ENCODE measurements at regions not wholly inside any gene's neighbourhood (a gene's known extent, or its start where the extent isn't known, plus 50 kb on each side); places are given as distances from the start of the nearest gene placed in this dataset.

DNA sequence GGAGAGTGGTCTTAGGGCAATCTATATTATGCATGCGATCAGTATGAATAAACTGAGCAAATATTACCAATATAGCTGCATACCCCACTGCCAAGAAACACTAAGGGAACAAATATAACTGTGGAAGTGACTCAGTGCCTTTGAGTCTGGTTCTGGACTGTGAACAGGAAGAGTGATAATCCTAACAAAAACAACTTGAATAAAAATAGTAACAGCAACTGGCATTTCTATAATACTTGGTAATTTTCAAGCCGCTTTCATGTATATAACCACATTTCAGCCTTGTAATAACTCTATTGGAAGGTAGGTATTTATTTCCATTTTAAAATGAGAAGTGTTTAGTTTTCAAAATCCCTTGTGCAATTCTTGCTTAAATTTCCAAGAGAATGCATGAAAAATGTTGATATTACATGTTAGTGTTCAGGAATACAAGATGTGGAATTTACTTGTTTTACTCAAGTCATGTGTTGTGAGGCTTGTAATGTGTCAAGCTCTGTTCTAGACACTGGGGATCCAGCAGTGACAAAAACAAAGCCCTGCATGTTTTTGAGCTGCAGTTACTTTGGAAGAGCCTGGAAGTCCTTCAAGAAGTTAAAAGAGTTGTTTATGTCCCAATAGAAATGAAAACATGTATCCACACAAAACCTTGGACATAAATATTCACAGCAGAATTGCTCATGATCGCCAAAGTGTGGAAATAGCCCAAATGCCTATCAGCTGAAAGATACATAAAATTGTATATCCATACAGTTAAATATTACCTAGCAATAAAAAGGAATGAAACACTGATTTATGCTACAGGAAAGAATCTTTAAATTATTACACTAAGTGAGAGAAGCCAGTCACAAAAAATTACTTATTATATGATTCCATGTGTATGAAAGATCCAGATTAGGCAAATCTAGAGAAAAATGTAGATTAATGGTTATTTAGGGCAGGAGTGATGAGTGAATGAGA is 338.1 kb upstream of the TMEM132C start:
- H3K9me3 ChIP-seq, result no peaks in the 10 kb centered on the region
- no peak overlapping the region for H3K27ac ChIP-seq
- intact Hi-C loops (cut with DNase I), result loop anchor here (10.0 kb wide), 1 partner anchor 254 kb away; no protein-coding TSS in a partner anchor
- TF ChIP-seq POLR2AphosphoS5 (IDR thresholded peaks at IDR 0.05), result no peak
- TF ChIP-seq, protein P1, sequence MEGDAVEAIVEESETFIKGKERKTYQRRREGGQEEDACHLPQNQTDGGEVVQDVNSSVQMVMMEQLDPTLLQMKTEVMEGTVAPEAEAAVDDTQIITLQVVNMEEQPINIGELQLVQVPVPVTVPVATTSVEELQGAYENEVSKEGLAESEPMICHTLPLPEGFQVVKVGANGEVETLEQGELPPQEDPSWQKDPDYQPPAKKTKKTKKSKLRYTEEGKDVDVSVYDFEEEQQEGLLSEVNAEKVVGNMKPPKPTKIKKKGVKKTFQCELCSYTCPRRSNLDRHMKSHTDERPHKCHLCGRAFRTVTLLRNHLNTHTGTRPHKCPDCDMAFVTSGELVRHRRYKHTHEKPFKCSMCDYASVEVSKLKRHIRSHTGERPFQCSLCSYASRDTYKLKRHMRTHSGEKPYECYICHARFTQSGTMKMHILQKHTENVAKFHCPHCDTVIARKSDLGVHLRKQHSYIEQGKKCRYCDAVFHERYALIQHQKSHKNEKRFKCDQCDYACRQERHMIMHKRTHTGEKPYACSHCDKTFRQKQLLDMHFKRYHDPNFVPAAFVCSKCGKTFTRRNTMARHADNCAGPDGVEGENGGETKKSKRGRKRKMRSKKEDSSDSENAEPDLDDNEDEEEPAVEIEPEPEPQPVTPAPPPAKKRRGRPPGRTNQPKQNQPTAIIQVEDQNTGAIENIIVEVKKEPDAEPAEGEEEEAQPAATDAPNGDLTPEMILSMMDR (IDR thresholded peaks at IDR 0.05), result no peak
- no peak for TF ChIP-seq POLR2A (IDR thresholded peaks at IDR 0.05)
- DNase-seq (ENCODE audit: low spot score), result no peak
- WGBS, result 73% methylated on average over 3 of the region's 3 CpGs
- H3K4me3 ChIP-seq, result no peak overlapping the region
- H3K4me1 ChIP-seq (replicated peaks), result no peaks in the 10 kb centered on the region
- no peaks in the 10 kb centered on the region for H3K36me3 ChIP-seq
- H3K27me3 ChIP-seq (replicated peaks; ENCODE audit: insufficient read depth), result no peaks in the 10 kb centered on the region

DNA sequence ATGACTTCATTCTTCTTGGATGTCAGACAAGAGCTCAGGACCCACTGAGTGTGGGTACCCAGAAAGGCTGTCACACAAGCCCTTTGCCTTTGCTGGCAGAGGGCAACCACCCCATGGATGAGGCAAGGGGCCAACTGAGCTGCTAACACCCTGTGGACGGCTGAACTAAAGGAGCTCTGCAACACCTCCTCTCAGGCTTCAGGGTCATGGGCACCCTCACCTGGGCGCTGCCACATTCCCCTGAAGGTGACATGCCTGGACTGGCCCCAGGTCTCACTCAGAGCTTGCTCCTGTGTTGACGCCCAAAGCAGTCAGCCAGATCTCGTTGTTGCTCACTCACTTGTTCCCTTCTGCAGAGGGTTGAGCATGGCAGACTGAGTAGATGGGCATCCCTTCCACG is 336.8 kb upstream of the TMEM132C start:
- Histone ChIP-seq H3K4me3 (no peak overlapping the region), H3K27ac (no peak overlapping the region), H3K27me3 (replicated peaks; ENCODE audit: insufficient read depth) (no peaks in the 10 kb centered on the region), H3K36me3 (no peaks in the 10 kb centered on the region), H3K4me1 (replicated peaks) (no peaks in the 10 kb centered on the region), H3K9me3 (no peaks in the 10 kb centered on the region)
- 65% methylated on average over 5 of the region's 5 CpGs for WGBS
- TF ChIP-seq POLR2A (IDR thresholded peaks at IDR 0.05) (no peak), POLR2AphosphoS5 (IDR thresholded peaks at IDR 0.05) (no peak)
- TF ChIP-seq, protein P1 (IDR thresholded peaks at IDR 0.05), result no peak
- intact Hi-C loops (cut with DNase I), result no loop called here
- DNase-seq (ENCODE audit: low spot score), result no peak

DNA sequence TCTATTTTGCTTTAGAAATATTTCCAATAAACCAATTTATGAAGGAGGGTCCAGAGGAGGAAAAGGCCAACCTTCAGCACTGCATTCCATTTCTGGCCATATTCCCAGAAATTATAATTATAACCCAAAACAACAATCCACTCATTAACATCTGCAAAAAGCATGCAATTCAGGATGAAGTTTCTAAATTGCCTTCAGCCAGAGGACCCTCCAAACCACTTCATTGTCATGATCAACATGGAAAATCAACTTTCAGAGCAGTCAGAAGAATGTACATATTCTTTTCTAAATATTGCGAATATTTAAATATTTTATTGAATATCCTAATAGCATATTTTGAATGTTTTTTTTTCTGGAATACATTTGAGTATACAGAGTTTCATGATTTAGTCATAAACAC is 332.6 kb upstream of the TMEM132C start:
- no peak for DNase-seq (ENCODE audit: low spot score)
- 100% methylated on average over 1 of the region's 1 CpG for WGBS
- Histone ChIP-seq H3K4me3 (no peak overlapping the region), H3K9me3 (no peaks in the 10 kb centered on the region), H3K4me1 (replicated peaks) (no peaks in the 10 kb centered on the region), H3K27me3 (replicated peaks; ENCODE audit: insufficient read depth) (no peaks in the 10 kb centered on the region), H3K36me3 (no peaks in the 10 kb centered on the region), H3K27ac (no peak overlapping the region)
- no peak for TF ChIP-seq POLR2A (IDR thresholded peaks at IDR 0.05)
- TF ChIP-seq POLR2AphosphoS5 (IDR thresholded peaks at IDR 0.05), result no peak
- TF ChIP-seq, protein P1 (IDR thresholded peaks at IDR 0.05), result no peak
- intact Hi-C loops (cut with DNase I), result no loop called here

DNA sequence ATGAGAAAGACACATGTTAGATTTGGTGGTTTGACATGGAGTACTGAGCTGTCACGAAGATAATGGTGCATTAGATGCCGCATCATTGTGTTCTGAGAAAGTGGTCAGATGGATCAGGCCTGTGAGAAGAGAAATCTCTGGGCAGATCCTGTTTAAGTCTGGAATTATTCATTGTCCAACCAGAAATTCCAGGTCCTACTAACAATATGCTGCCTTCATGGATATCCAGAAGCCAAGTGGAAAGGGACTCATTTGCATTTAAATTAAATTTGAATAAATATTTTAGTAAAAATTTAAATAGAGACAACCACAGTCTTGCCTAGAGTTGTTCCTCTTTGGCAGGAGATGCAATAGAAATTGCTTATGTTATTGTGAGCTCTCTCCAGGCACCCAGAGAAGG is 330.5 kb upstream of the TMEM132C start:
- no peak for TF ChIP-seq POLR2A (IDR thresholded peaks at IDR 0.05)
- TF ChIP-seq, protein P1 (IDR thresholded peaks at IDR 0.05), result no peak
- TF ChIP-seq POLR2AphosphoS5 (IDR thresholded peaks at IDR 0.05), result no peak
- no peak overlapping the region for H3K4me3 ChIP-seq
- H3K27me3 ChIP-seq (replicated peaks; ENCODE audit: insufficient read depth), result no peaks in the 10 kb centered on the region
- 80% methylated on average over 2 of the region's 2 CpGs for WGBS
- intact Hi-C loops (cut with DNase I), result no loop called here
- no peaks in the 10 kb centered on the region for H3K9me3 ChIP-seq
- H3K4me1 ChIP-seq (replicated peaks), result no peaks in the 10 kb centered on the region
- H3K27ac ChIP-seq, result no peak overlapping the region
- no peak for DNase-seq (ENCODE audit: low spot score)
- no peaks in the 10 kb centered on the region for H3K36me3 ChIP-seq

DNA sequence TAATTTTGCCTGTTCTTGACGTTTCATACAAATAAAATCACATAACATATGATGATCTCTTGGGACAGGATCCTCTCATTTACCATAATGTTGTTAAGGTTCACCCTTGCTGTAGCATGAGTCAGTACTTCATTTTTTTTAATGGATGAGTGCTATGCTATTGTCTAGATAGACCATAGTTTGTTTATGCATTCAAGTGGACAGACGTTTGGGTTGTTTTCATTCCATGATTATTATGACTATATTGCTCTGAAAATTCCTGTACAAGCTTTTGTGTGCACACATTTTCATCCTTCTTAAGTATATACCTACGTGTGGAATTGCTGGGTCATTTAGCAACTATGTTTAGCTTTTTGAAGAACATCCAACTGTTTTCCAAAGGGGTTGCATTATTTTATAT is 325.6 kb upstream of the TMEM132C start:
- no peaks in the 10 kb centered on the region for H3K9me3 ChIP-seq
- H3K4me1 ChIP-seq (replicated peaks), result no peaks in the 10 kb centered on the region
- H3K27me3 ChIP-seq (replicated peaks; ENCODE audit: insufficient read depth), result no peaks in the 10 kb centered on the region
- intact Hi-C loops (cut with DNase I), result no loop called here
- H3K27ac ChIP-seq, result no peak overlapping the region
- TF ChIP-seq, protein P1 (IDR thresholded peaks at IDR 0.05), result no peak
- no peak for TF ChIP-seq POLR2A (IDR thresholded peaks at IDR 0.05)
- TF ChIP-seq POLR2AphosphoS5 (IDR thresholded peaks at IDR 0.05), result no peak
- H3K36me3 ChIP-seq, result no peaks in the 10 kb centered on the region
- 52% methylated on average over 3 of the region's 3 CpGs for WGBS
- H3K4me3 ChIP-seq, result no peak overlapping the region
- no peak for DNase-seq (ENCODE audit: low spot score)

Data from prostate gland (tissue), 2 donors.